K562 (cell line): ENCODE measurements at regions not wholly inside any gene's neighbourhood (a gene's known extent, or its start where the extent isn't known, plus 50 kb on each side); places are given as distances from the start of the nearest gene placed in this dataset.

ENCODE experiments used
- ATAC-seq: fragments of 200-7000 bp; cut with Tn5 transposase; 3 replicates; pipeline ENCODE4 v1.9.1; 2020; ENCODE audit warnings: moderate library complexity
- BruUV-seq: library from RNA; stranded (reverse); fragments of 400-500 nt; replicated peaks from 2 replicates; lab custom pipeline; 2021; lab: Mats Ljungman, UMichigan
- CTCF ChIA-PET: fragments of 300-600 bp; formaldehyde crosslinking; extraction: SDS; loops from one replicate; lab custom pipeline; 2021; ENCODE audit warnings: low intra/inter-chr PET ratio; lab: Yijun Ruan, JAX
- POLR2A ChIA-PET: fragments of 300-600, 350-650 bp; sonication (Branson Sonifier 250); formaldehyde crosslinking; extraction: SDS; loops from one replicate; lab custom pipeline; 2021; ENCODE audit warnings: antibody characterized with exemption, inconsistent platforms; lab: Yijun Ruan, JAX
- DNase-seq, 4 experiments: peaks; one replicate each; pipeline versions ENCODE4 v3.0.0 to v3.0.0-alpha.2; 2011 to 2018; ENCODE audit warnings: low spot score in 3 of 4, mixed read lengths in 3 of 4; ENCODE audit errors: extremely low read depth in 1 of 4
- FAIRE-seq: peaks from 2 replicates; lab custom pipeline; 2011; peaks lifted over from hg19 to GRCh38; lab: Jason Lieb, UNC
- H2AFZ ChIP-seq: 2 replicates; pipeline ENCODE4 v1.6.0; 2011; ENCODE audit warnings: low read depth, low read length, control low read depth, inconsistent platforms
- H3K27ac ChIP-seq: fragments of 200-600 bp; 3 replicates; pipeline ENCODE4 v1.8.0; 2011; ENCODE audit warnings: low read depth, mild to moderate bottlenecking, control low read depth, inconsistent platforms, low read length, moderate library complexity, mixed read lengths; ENCODE audit errors: extremely low read depth
- H3K27me3 ChIP-seq, 2 experiments: fragments of 300-600 bp in 1 of 2; 2 replicates in 1 of 2; 3 replicates in 1 of 2; pipeline versions ENCODE4 v1.6.0 to v1.8.0; 2011; ENCODE audit warnings: inconsistent platforms in 2 of 2, low read length in 2 of 2, mild to moderate bottlenecking in 1 of 2, mixed read lengths in 1 of 2, moderate library complexity in 1 of 2; ENCODE audit not compliant: control insufficient read depth in 2 of 2, insufficient read depth in 2 of 2
- H3K36me3 ChIP-seq: fragments of 300-600 bp; 3 replicates; pipeline ENCODE4 v1.8.0; 2011; ENCODE audit warnings: mild to moderate bottlenecking, low read length, inconsistent platforms; ENCODE audit not compliant: control insufficient read depth, insufficient read depth
- H3K4me1 ChIP-seq, 2 experiments: fragments of 200-600 bp in 1 of 2; replicated peaks in 1 of 2; 2 replicates in 1 of 2; 3 replicates in 1 of 2; pipeline versions ENCODE4 v1.5.1 to v1.8.0; 2011; ENCODE audit warnings: inconsistent platforms in 2 of 2, low read length in 2 of 2, mild to moderate bottlenecking in 1 of 2, mixed read lengths in 1 of 2, moderate library complexity in 1 of 2; ENCODE audit not compliant: control insufficient read depth in 2 of 2, insufficient read depth in 2 of 2
- H3K4me2 ChIP-seq: 2 replicates; pipeline ENCODE4 v1.6.1; 2011; ENCODE audit warnings: low read length, control low read depth, inconsistent platforms, mixed read lengths; ENCODE audit not compliant: insufficient read depth
- H3K4me3 ChIP-seq: fragments of 200-600 bp; sonication (generic), shearing (Covaris generic); 2 replicates; pipeline ENCODE4 v1.5.1; 2016; ENCODE audit warnings: control low read depth, inconsistent platforms
- H3K79me2 ChIP-seq: fragments of 200-600 bp; 3 replicates; pipeline ENCODE4 v1.8.0; 2011; ENCODE audit warnings: low read length, inconsistent platforms; ENCODE audit not compliant: control insufficient read depth, insufficient read depth
- H3K9ac ChIP-seq, 2 experiments: 2 replicates each; pipeline versions ENCODE4 v1.6.0 to v1.6.1; 2011; ENCODE audit warnings: low read depth in 2 of 2, low read length in 2 of 2, control low read depth in 1 of 2, inconsistent platforms in 1 of 2, mild to moderate bottlenecking in 1 of 2, mixed read lengths in 1 of 2; ENCODE audit not compliant: insufficient read depth in 1 of 2
- H3K9me1 ChIP-seq: one replicate; pipeline ENCODE4 v1.6.0; 2011; ENCODE audit warnings: inconsistent platforms, mild to moderate bottlenecking, low read length, moderate library complexity; ENCODE audit not compliant: control insufficient read depth, insufficient read depth
- H3K9me3 ChIP-seq: replicated peaks from 2 replicates; pipeline ENCODE4 v1.5.1; 2011; ENCODE audit warnings: low read depth, low read length, inconsistent platforms; ENCODE audit not compliant: control insufficient read depth, insufficient read depth
- H4K20me1 ChIP-seq: replicated peaks from 2 replicates; pipeline ENCODE4 v1.6.1; 2011; ENCODE audit warnings: low read length, inconsistent platforms, mixed read lengths; ENCODE audit not compliant: control insufficient read depth, insufficient read depth
- AFF1 ChIP-seq, 2 experiments: fragments of 450-650 bp; IDR thresholded peaks; 2 replicates each; pipeline ENCODE4 v1.6.1; 2018; ENCODE audit warnings: mild to moderate bottlenecking in 2 of 2, low read depth in 1 of 2; ENCODE audit not compliant: partially characterized antibody in 2 of 2
- CBFA2T3 ChIP-seq: fragments of 450-650 bp; IDR thresholded peaks from 2 replicates; pipeline ENCODE4 v1.6.1; 2017
- CCNT2 ChIP-seq: IDR thresholded peaks from 2 replicates; pipeline ENCODE4 v1.6.1; 2011; ENCODE audit warnings: borderline replicate concordance, low read depth, mild to moderate bottlenecking, moderate library complexity, mixed read lengths, low read length; ENCODE audit not compliant: insufficient read length; ENCODE audit errors: extremely low read depth
- CTCF ChIP-seq, 3 experiments: IDR thresholded peaks in 2 of 3; conservative IDR thresholded peaks in 1 of 3; 2 replicates each; pipeline ENCODE4 v1.5.1; 2011 to 2012; ENCODE audit warnings: low read length in 3 of 3, mild to moderate bottlenecking in 3 of 3, control low read depth in 2 of 3, improper control_type of control experiment in 1 of 3, inconsistent platforms in 1 of 3, low read depth in 1 of 3, mixed read lengths in 1 of 3, moderate library complexity in 1 of 3; ENCODE audit not compliant: insufficient read depth in 2 of 3
- DACH1 ChIP-seq: fragments of 450-650 bp; IDR thresholded peaks from 2 replicates; pipeline ENCODE4 v1.6.1; 2018; ENCODE audit not compliant: partially characterized antibody
- EP400 ChIP-seq: fragments of 450-650 bp; IDR thresholded peaks from 2 replicates; pipeline ENCODE4 v1.6.1; 2017; ENCODE audit warnings: antibody characterized with exemption, mild to moderate bottlenecking, moderate library complexity
- GTF2E2 ChIP-seq: fragments of 200-800 bp; sonication (Bioruptor generic); IDR thresholded peaks from 2 replicates; pipeline ENCODE4 v1.6.1; 2016; ENCODE audit warnings: missing genetic modification characterization, missing compliant biosample characterization
- KLF10 ChIP-seq: fragments of 250-450 bp; sonication (Bioruptor Pico); IDR thresholded peaks from 2 replicates; pipeline ENCODE4 v1.6.1; 2021; ENCODE audit warnings: matching md5 sums
- LEF1 ChIP-seq: fragments of 450-650 bp; IDR thresholded peaks from 2 replicates; pipeline ENCODE4 v1.6.1; 2016; ENCODE audit warnings: mild to moderate bottlenecking
- NFE2 ChIP-seq: IDR thresholded peaks from 2 replicates; pipeline ENCODE4 v1.6.1; 2014; ENCODE audit warnings: antibody characterized with exemption, low read depth
- POLR2G ChIP-seq: fragments of 200-400 bp; formaldehyde crosslinking; IDR thresholded peaks from 2 replicates; pipeline ENCODE4 v1.6.1; 2017; ENCODE audit warnings: low read depth, mild to moderate bottlenecking, antibody characterized with exemption, low read length, moderate library complexity
- RBM34 ChIP-seq: fragments of 200-400 bp; formaldehyde crosslinking; IDR thresholded peaks from 2 replicates; pipeline ENCODE4 v1.6.1; 2018; ENCODE audit warnings: low read length, borderline replicate concordance; ENCODE audit not compliant: insufficient read depth
- RBM39 ChIP-seq: fragments of 200-400 bp; formaldehyde crosslinking; optimal IDR thresholded peaks from 2 replicates; pipeline ENCODE3; 2018; ENCODE audit warnings: low read depth, low read length
- SP1 ChIP-seq: sonication (generic); formaldehyde crosslinking; IDR thresholded peaks from 2 replicates; pipeline ENCODE4 v1.8.1; 2022; ENCODE audit warnings: mild to moderate bottlenecking, missing genetic modification reagents
- SRF ChIP-seq, 2 experiments: fragments of 250-450, 450-650 bp in 1 of 2; sonication (Bioruptor Pico) in 1 of 2; sonication (generic) in 1 of 2; formaldehyde crosslinking; IDR thresholded peaks; 2 replicates each; pipeline versions ENCODE4 v1.5.0 to v1.5.1; 2020 to 2022; ENCODE audit warnings: mild to moderate bottlenecking in 1 of 2, missing genetic modification reagents in 1 of 2
- SRSF1 ChIP-seq: fragments of 200-400 bp; formaldehyde crosslinking; IDR thresholded peaks from 2 replicates; pipeline ENCODE4 v1.6.1; 2017; ENCODE audit warnings: mild to moderate bottlenecking, low read depth, low read length, moderate library complexity
- ZFP30 ChIP-seq: fragments of 250-450 bp; sonication (Bioruptor Pico); IDR thresholded peaks from 2 replicates; pipeline ENCODE4 v1.8.0; 2022; ENCODE audit warnings: moderate library complexity, mild to moderate bottlenecking, inconsistent platforms, borderline replicate concordance
- WGBS: fragments of 100-300 bp; shearing (Covaris generic); methylation state at CpG from one replicate; pipeline ENCODE4 v1.1.6; 2016; ENCODE audit warnings: low coverage, mixed read lengths; ENCODE audit not compliant: insufficient coverage; ENCODE audit errors: missing lambda C conversion rate; 5-methylcytosine and 5-hydroxymethylcytosine counted together
- in situ Hi-C: fragments of 300-500 bp; cut with MboI; formaldehyde crosslinking; loops from 4 replicates; pipeline ENCODE4 v1.15.0; 2018; ENCODE audit warnings: inconsistent platforms, mixed read lengths
- intact Hi-C: fragments of 100-400 bp; cut with micrococcal nuclease; formaldehyde crosslinking; loops from 2 replicates; pipeline ENCODE4 v1.14.2; 2022

- no peak for TF ChIP-seq AFF1 (IDR thresholded peaks at IDR 0.05; ENCODE audit: low read depth in 1 of 2, partially characterized antibody in 2 of 2)
- no peak for TF ChIP-seq SRSF1
- TF ChIP-seq DACH1: no peak
- TF ChIP-seq LEF1: no peak
- TF ChIP-seq RBM34: no peak
- no peak for TF ChIP-seq CBFA2T3
- no peak for TF ChIP-seq NFE2
These were observed 64.4 kb upstream of the TMEM170B start (continued) for GRCh38 chr6:11473008-11473740.

- DNase-seq: no peak
- in situ Hi-C loops: no loop called here
- FAIRE-seq: no peak
- ChIA-PET CTCF (no interaction called here), POLR2A (no interaction called here)
- Histone ChIP-seq H3K27me3 (peaks cover 3 to 12% of the 10 kb centered on the region in 2 experiments), H3K4me3 (no peak overlapping the region), H3K79me2 (no peaks in the 10 kb centered on the region), H3K9me3 (no peaks in the 10 kb centered on the region), H2AFZ (no peak overlapping the region), H3K4me1 (no peaks in the 10 kb centered on the region), H3K9ac (no peak overlapping the region), H3K9me1 (no peaks in the 10 kb centered on the region), H4K20me1 (no peaks in the 10 kb centered on the region), H3K36me3 (no peaks in the 10 kb centered on the region), H3K27ac (no peak overlapping the region), H3K4me2 (no peak overlapping the region)
- no TSS peak for BruUV-seq
- 0% methylated on average over 4 of the region's 4 CpGs for WGBS
- intact Hi-C loops: no loop called here
- no peak for ATAC-seq
- TF ChIP-seq CCNT2 (no peak), ZFP30 (CRISPR knock-in tag) (no peak), KLF10 (CRISPR knock-in tag) (no peak), POLR2G (no peak), GTF2E2 (tag) (no peak), SRF (CRISPR knock-in tag; IDR thresholded peaks at IDR 0.05) (no peak), CTCF (IDR thresholded peaks at IDR 0.05 in 2 of 3, conservative IDR thresholded peaks at IDR 0.05 in 1 of 3; ENCODE audit: insufficient read depth in 2 of 3, low read depth in 1 of 3, low read length in 3 of 3) (no peak), SP1 (CRISPR knock-in tag) (no peak), RBM39 (no peak), EP400 (no peak)
These were observed 66.3 kb upstream of the TMEM170B start for GRCh38 chr6:11471261-11471660.
